GM21367 (cell line): ENCODE measurements at regions not wholly inside any gene's neighbourhood (a gene's known extent, or its start where the extent isn't known, plus 50 kb on each side); places are given as distances from the start of the nearest gene placed in this dataset.

Source experiments
- ATAC-seq: cut with Tn5 transposase; IDR thresholded peaks from one replicate; pipeline ENCODE4 v1.9.1; 2021; ENCODE audit not compliant: unreplicated experiment

GRCh38 chr6:168886964-168887363, 366.7 kb downstream of the THBS2 start:
- no peak for ATAC-seq

GRCh38 chr6:168885751-168886742, 367.6 kb downstream of the THBS2 start:
- ATAC-seq, result no peak

- no peak for ATAC-seq
Measured at GRCh38 chr6:168885196-168885595, 368.4 kb downstream of the THBS2 start.

GRCh38 chr6:168884646-168885086, 369.0 kb downstream of the THBS2 start:
- peak; percentile 90 for ATAC-seq

GRCh38 chr6:168884050-168884645, 369.5 kb downstream of the THBS2 start:
- peak; percentile 31 for ATAC-seq

- ATAC-seq, result no peak
Measured at GRCh38 chr6:168883410-168884049, 370.1 kb downstream of the THBS2 start.

GRCh38 chr6:168880271-168880670, 373.4 kb downstream of the THBS2 start:
- ATAC-seq, result no peak

- ATAC-seq, result no peak
Measured at GRCh38 chr6:168877821-168878282, 375.8 kb downstream of the THBS2 start.

GRCh38 chr6:168876956-168877355, 376.7 kb downstream of the THBS2 start:
- no peak for ATAC-seq

GRCh38 chr6:168875811-168876576, 377.7 kb downstream of the THBS2 start:
- no peak for ATAC-seq

GRCh38 chr6:168874637-168875036, 379.0 kb downstream of the THBS2 start:
- no peak for ATAC-seq

- no peak for ATAC-seq
Measured at GRCh38 chr6:168873278-168874190, 380.1 kb downstream of the THBS2 start.

- no peak for ATAC-seq
Measured at GRCh38 chr6:168871642-168872315, 381.9 kb downstream of the THBS2 start.

- no peak for ATAC-seq
Measured at GRCh38 chr6:168870982-168871381, 382.7 kb downstream of the THBS2 start.

- no peak for ATAC-seq
Measured at GRCh38 chr6:168867247-168868102, 386.2 kb downstream of the THBS2 start.

- no peak for ATAC-seq
Measured at GRCh38 chr6:168866534-168866933, 387.1 kb downstream of the THBS2 start.

- ATAC-seq, result no peak
Measured at GRCh38 chr6:168865522-168865921, 388.1 kb downstream of the THBS2 start.
